H1 (cell line): ENCODE measurements at regions not wholly inside any gene's neighbourhood (a gene's known extent, or its start where the extent isn't known, plus 50 kb on each side); places are given as distances from the start of the nearest gene placed in this dataset.

Source experiments
- CTCF ChIA-PET: fragments of 300-600 bp; sonication (Branson Sonifier 250); formaldehyde crosslinking; loops from one replicate; lab custom pipeline; 2021; ENCODE audit not compliant: partially characterized antibody; lab: Charles Lee
- POLR2A ChIA-PET: fragments of 300-600 bp; sonication (Branson Sonifier 250); formaldehyde crosslinking; loops from one replicate; lab custom pipeline; 2021; ENCODE audit warnings: inconsistent platforms; ENCODE audit not compliant: partially characterized antibody; lab: Charles Lee
- DNase-seq, 2 experiments: peaks; one replicate each; pipeline versions ENCODE4 v3.0.0 to v3.0.0-alpha.2; 2010 to 2022; ENCODE audit warnings: low spot score in 2 of 2, low read depth in 1 of 2, mixed read lengths in 1 of 2
- FAIRE-seq: peaks from 2 replicates; lab custom pipeline; 2011; peaks lifted over from hg19 to GRCh38; lab: Jason Lieb, UNC
- H2AFZ ChIP-seq: 2 replicates; pipeline ENCODE4 v1.8.1; 2012; ENCODE audit warnings: low read length, inconsistent platforms
- H2AK5ac ChIP-seq: 2 replicates; pipeline ENCODE4 v1.6.1; 2013; ENCODE audit warnings: low read depth, low read length
- H2BK120ac ChIP-seq: replicated peaks from 2 replicates; pipeline ENCODE3; 2013; ENCODE audit warnings: low read depth, low read length, inconsistent platforms
- H2BK12ac ChIP-seq: 2 replicates; pipeline ENCODE4 v1.6.1; 2013; ENCODE audit warnings: low read depth, low read length
- H2BK15ac ChIP-seq: 2 replicates; pipeline ENCODE4 v1.6.1; 2013; ENCODE audit warnings: low read length
- H2BK20ac ChIP-seq: 2 replicates; pipeline ENCODE4 v1.6.1; 2013; ENCODE audit warnings: low read length
- H2BK5ac ChIP-seq: 2 replicates; pipeline ENCODE4 v1.6.1; 2013; ENCODE audit warnings: low read depth, low read length
- H3K14ac ChIP-seq: 2 replicates; pipeline ENCODE4 v1.6.1; 2013; ENCODE audit warnings: inconsistent platforms; ENCODE audit not compliant: insufficient read length
- H3K18ac ChIP-seq: 2 replicates; pipeline ENCODE4 v1.6.1; 2013; ENCODE audit warnings: low read length; ENCODE audit errors: extremely low read depth
- H3K23ac ChIP-seq: 2 replicates; pipeline ENCODE4 v1.6.1; 2013; ENCODE audit warnings: inconsistent platforms; ENCODE audit not compliant: insufficient read length
- H3K23me2 ChIP-seq: 2 replicates; pipeline ENCODE4 v1.6.1; 2013; ENCODE audit warnings: low read depth, low read length
- H3K27ac ChIP-seq: 2 replicates; pipeline ENCODE4 v1.6.1; 2011; ENCODE audit warnings: low read depth, low read length, inconsistent platforms
- H3K27me3 ChIP-seq, 4 experiments: replicated peaks in 1 of 4; 1 replicate in 1 of 4; 2 replicates in 3 of 4; pipeline versions ENCODE4 v1.6.1 to v1.8.1; 2011 to 2013; ENCODE audit warnings: low read length in 3 of 4, mild to moderate bottlenecking in 3 of 4, inconsistent platforms in 2 of 4, mixed read lengths in 2 of 4, moderate library complexity in 1 of 4; ENCODE audit not compliant: control insufficient read depth in 3 of 4, insufficient read depth in 3 of 4; ENCODE audit errors: extremely low read depth in 1 of 4
- H3K36me3 ChIP-seq, 4 experiments: 2 replicates each; pipeline versions ENCODE4 v1.6.1 to v1.8.1; 2011 to 2013; ENCODE audit warnings: mild to moderate bottlenecking in 4 of 4, low read length in 3 of 4, moderate library complexity in 2 of 4, control low read depth in 1 of 4, inconsistent platforms in 1 of 4; ENCODE audit not compliant: insufficient read depth in 4 of 4, control insufficient read depth in 2 of 4
- H3K4ac ChIP-seq: replicated peaks from 2 replicates; pipeline ENCODE3; 2013; ENCODE audit warnings: low read length, low read depth, mixed read lengths, inconsistent platforms; ENCODE audit not compliant: insufficient read length
- H3K4me1 ChIP-seq, 4 experiments: replicated peaks in 1 of 4; 1 replicate in 1 of 4; 2 replicates in 3 of 4; pipeline versions ENCODE4 v1.6.1 to v1.8.1; 2011 to 2013; ENCODE audit warnings: low read length in 3 of 4, inconsistent platforms in 2 of 4, mixed read lengths in 1 of 4; ENCODE audit not compliant: insufficient read depth in 4 of 4, control insufficient read depth in 3 of 4
- H3K4me2 ChIP-seq, 2 experiments: 2 replicates each; pipeline versions ENCODE4 v1.6.1 to v1.8.1; 2011 to 2013; ENCODE audit warnings: low read depth in 2 of 2, low read length in 2 of 2, control low read depth in 1 of 2, inconsistent platforms in 1 of 2, mild to moderate bottlenecking in 1 of 2; ENCODE audit not compliant: insufficient read depth in 1 of 2
- H3K4me3 ChIP-seq, 4 experiments: fragments of 200-600, 300-600 bp in 1 of 4; sonication (generic), shearing (Covaris generic), sonication (Bioruptor Twin) in 1 of 4; 2 replicates each; pipeline versions ENCODE4 v1.5.1 to v1.8.1; 2011 to 2016; ENCODE audit warnings: low read length in 4 of 4, low read depth in 3 of 4, control low read depth in 2 of 4, inconsistent platforms in 2 of 4, mild to moderate bottlenecking in 2 of 4, mixed read lengths in 1 of 4, moderate library complexity in 1 of 4; ENCODE audit not compliant: insufficient read depth in 2 of 4; ENCODE audit errors: extremely low read depth in 1 of 4
- H3K56ac ChIP-seq: replicated peaks from 2 replicates; pipeline ENCODE3; 2013; ENCODE audit warnings: low read depth, mild to moderate bottlenecking, mixed read lengths, low read length, inconsistent platforms; ENCODE audit not compliant: insufficient read length
- H3K79me1 ChIP-seq: 2 replicates; pipeline ENCODE4 v1.6.1; 2013; ENCODE audit warnings: low read depth, low read length, control low read depth
- H3K79me2 ChIP-seq, 2 experiments: 2 replicates each; pipeline versions ENCODE4 v1.6.1 to v1.8.1; 2012 to 2013; ENCODE audit warnings: low read length in 2 of 2, mild to moderate bottlenecking in 2 of 2, inconsistent platforms in 1 of 2; ENCODE audit not compliant: insufficient read depth in 2 of 2, control insufficient read depth in 1 of 2
- H3K9ac ChIP-seq, 4 experiments: replicated peaks in 1 of 4; 1 replicate in 1 of 4; 2 replicates in 3 of 4; pipeline versions ENCODE4 v1.6.1 to v1.8.1; 2011 to 2013; ENCODE audit warnings: low read depth in 3 of 4, low read length in 3 of 4, control low read depth in 2 of 4, mild to moderate bottlenecking in 2 of 4, moderate library complexity in 2 of 4, inconsistent platforms in 1 of 4; ENCODE audit errors: extremely low read depth in 1 of 4
- H3K9me3 ChIP-seq, 2 experiments: 2 replicates each; pipeline versions ENCODE4 v1.6.1 to v1.8.1; 2012 to 2013; ENCODE audit warnings: mild to moderate bottlenecking in 2 of 2, moderate library complexity in 2 of 2, control low read depth in 1 of 2, inconsistent platforms in 1 of 2, low read depth in 1 of 2, low read length in 1 of 2, mixed read lengths in 1 of 2; ENCODE audit not compliant: insufficient read depth in 2 of 2
- H4K20me1 ChIP-seq, 2 experiments: replicated peaks in 1 of 2; 2 replicates each; pipeline versions ENCODE3 to v1.8.1; 2011 to 2013; ENCODE audit warnings: inconsistent platforms in 2 of 2, low read length in 2 of 2, mild to moderate bottlenecking in 1 of 2; ENCODE audit not compliant: insufficient read depth in 2 of 2, control insufficient read depth in 1 of 2
- H4K5ac ChIP-seq: 2 replicates; pipeline ENCODE4 v1.6.1; 2013; ENCODE audit warnings: low read length, low read depth, mixed read lengths, inconsistent platforms; ENCODE audit not compliant: insufficient read length
- H4K8ac ChIP-seq: 2 replicates; pipeline ENCODE4 v1.8.0; 2013; ENCODE audit warnings: mild to moderate bottlenecking, moderate library complexity, low read length, inconsistent platforms; ENCODE audit not compliant: insufficient read depth; ENCODE audit errors: extremely low read depth
- H4K91ac ChIP-seq: replicated peaks from 2 replicates; pipeline ENCODE3; 2013; ENCODE audit warnings: low read length, mixed read lengths, inconsistent platforms; ENCODE audit not compliant: insufficient read length
- BACH1 ChIP-seq: IDR thresholded peaks from 2 replicates; pipeline ENCODE4 v1.6.1; 2012; ENCODE audit warnings: low read length, improper control_type of control experiment
- EGR1 ChIP-seq: IDR thresholded peaks from 2 replicates; pipeline ENCODE4 v1.6.1; 2011; ENCODE audit warnings: low read depth, low read length, borderline replicate concordance
- MAX ChIP-seq: IDR thresholded peaks from 2 replicates; pipeline ENCODE4 v1.6.1; 2012; ENCODE audit warnings: inconsistent platforms
- NRF1 ChIP-seq: IDR thresholded peaks from 2 replicates; pipeline ENCODE4 v1.6.1; 2011; ENCODE audit warnings: mild to moderate bottlenecking, low read depth, low read length, improper control_type of control experiment
- PHF8 ChIP-seq: fragments of 200-600 bp; sonication (generic); conservative IDR thresholded peaks from 2 replicates; pipeline ENCODE4 v1.7.1; 2012; ENCODE audit warnings: low read depth, mild to moderate bottlenecking, inconsistent platforms, low read length, moderate library complexity
- SUZ12 ChIP-seq: fragments of 200-600 bp; sonication (generic); IDR thresholded peaks from 2 replicates; pipeline ENCODE4 v1.6.1; 2012; ENCODE audit warnings: mild to moderate bottlenecking, inconsistent platforms, low read length, moderate library complexity, mixed read lengths
- TCF12 ChIP-seq: IDR thresholded peaks from 2 replicates; pipeline ENCODE4 v1.6.1; 2011; ENCODE audit warnings: low read depth, mild to moderate bottlenecking, low read length
- TEAD4 ChIP-seq: IDR thresholded peaks from 2 replicates; pipeline ENCODE4 v1.6.1; 2012; ENCODE audit warnings: low read depth, low read length, inconsistent platforms, mixed read lengths
- USF2 ChIP-seq: IDR thresholded peaks from 2 replicates; pipeline ENCODE4 v1.6.1; 2011; ENCODE audit warnings: low read length, improper control_type of control experiment
- WGBS, 2 experiments: shearing (Covaris generic) in 1 of 2; methylation state at CpG; one replicate each; pipeline versions ENCODE4 v1.1.6 to v1.1.7; 2013 to 2015; ENCODE audit warnings: low lambda C conversion rate in 2 of 2, mixed read lengths in 2 of 2, inconsistent platforms in 1 of 2, low coverage in 1 of 2, missing lambda C conversion rate in 1 of 2; ENCODE audit not compliant: insufficient replicate concordance in 2 of 2, insufficient coverage in 1 of 2, insufficient read length in 1 of 2; ENCODE audit errors: extremely low coverage in 1 of 2, missing lambda C conversion rate in 1 of 2; 5-methylcytosine and 5-hydroxymethylcytosine counted together
- TF ChIP-seq, protein P1 (sequence below): IDR thresholded peaks from 2 replicates; pipeline ENCODE4 v1.6.1; 2011; ENCODE audit warnings: low read depth, mild to moderate bottlenecking, low read length; ENCODE audit not compliant: insufficient read depth

DNA sequence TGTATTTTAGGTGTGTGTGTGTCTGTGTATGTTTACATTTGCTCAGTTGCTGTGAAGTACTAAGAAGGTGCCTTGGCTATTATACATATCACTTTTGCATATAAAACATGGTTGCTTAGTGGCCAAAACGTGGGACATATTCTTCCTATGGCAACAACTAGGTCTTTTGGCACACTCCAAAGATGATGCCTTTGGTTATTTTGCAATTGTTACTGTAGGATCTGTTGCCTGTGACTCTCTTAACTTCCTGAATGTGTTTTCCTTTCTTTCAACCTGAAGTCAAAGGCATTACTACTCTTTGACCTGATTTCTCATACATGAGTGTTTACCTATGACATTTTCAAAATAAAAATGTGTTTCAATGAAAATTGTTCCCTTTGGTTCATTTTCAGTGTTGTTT, 160.5 kb downstream of the UBE2E3 start:
- Histone ChIP-seq H2AK5ac (no peak overlapping the region), H3K23me2 (no peaks in the 10 kb centered on the region)
- POLR2A ChIA-PET, result no interaction called here

More for the DNA sequence above, 160.5 kb downstream of the UBE2E3 start:
- Histone ChIP-seq H2AFZ (no peak overlapping the region), H3K14ac (no peak overlapping the region), H3K9me3 (peaks cover 0 to 4% of the 10 kb centered on the region in 2 experiments; a peak in 1 of 4 replicates), H4K8ac (no peak overlapping the region), H3K4me1 (no peaks in the 10 kb centered on the region), H3K27ac (no peak overlapping the region), H2BK12ac (no peak overlapping the region), H3K23ac (no peak overlapping the region), H3K79me1 (no peaks in the 10 kb centered on the region), H4K20me1 (no peaks in the 10 kb centered on the region), H3K4me3 (no peak overlapping the region), H3K79me2 (no peaks in the 10 kb centered on the region), H3K4me2 (no peak overlapping the region), H2BK15ac (no peak overlapping the region), H3K4ac (no peak overlapping the region), H4K91ac (no peak overlapping the region), H2BK120ac (no peak overlapping the region), H3K27me3 (no peaks in the 10 kb centered on the region), H3K9ac (no peak overlapping the region), H3K36me3 (no peaks in the 10 kb centered on the region), H4K5ac (no peak overlapping the region), H2BK20ac (no peak overlapping the region), H3K18ac (no peak overlapping the region), H2BK5ac (no peak overlapping the region), H3K56ac (no peak overlapping the region)
- CTCF ChIA-PET, result interaction anchor here (0.9 kb wide), 1 partner anchor 16 kb away, joined by 3 read pairs; no protein-coding TSS in a partner anchor
- no peak for DNase-seq
- FAIRE-seq, result no peak
- WGBS, 2 experiments, result 76% methylated on average over 1 of the region's 1 CpG; no CpG with 5 or more reads in 1 of the 2 experiments
- TF ChIP-seq, protein P1, sequence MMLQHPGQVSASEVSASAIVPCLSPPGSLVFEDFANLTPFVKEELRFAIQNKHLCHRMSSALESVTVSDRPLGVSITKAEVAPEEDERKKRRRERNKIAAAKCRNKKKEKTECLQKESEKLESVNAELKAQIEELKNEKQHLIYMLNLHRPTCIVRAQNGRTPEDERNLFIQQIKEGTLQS, result no peak
- TF ChIP-seq PHF8 (no peak), NRF1 (no peak), MAX (no peak), TCF12 (no peak), BACH1 (no peak), SUZ12 (no peak), USF2 (no peak), TEAD4 (no peak), EGR1 (no peak)
